Amniotic epithelial cell (primary cell): ENCODE measurements at regions not wholly inside any gene's neighbourhood (a gene's known extent, or its start where the extent isn't known, plus 50 kb on each side); places are given as distances from the start of the nearest gene placed in this dataset.

ENCODE experiments used
- DNase-seq: peaks from one replicate; pipeline ENCODE4 v3.0.0-alpha.2; 2010; ENCODE audit warnings: low read depth

- no peak for DNase-seq
These were observed 50.1 kb upstream of the EFEMP1 start for GRCh38 chr2:55973673-55974072.

- no peak for DNase-seq
These were observed 53.1 kb upstream of the EFEMP1 start for GRCh38 chr2:55976681-55977080.

- DNase-seq: no peak
These were observed 61.8 kb upstream of the EFEMP1 start for GRCh38 chr2:55985406-55985805.

- DNase-seq: no peak
These were observed 62.4 kb upstream of the EFEMP1 start for GRCh38 chr2:55986001-55986400.

- DNase-seq: peak; percentile 56
These were observed 63.3 kb upstream of the EFEMP1 start for GRCh38 chr2:55986700-55987440.

GRCh38 chr2:55989405-55989804 lies 65.8 kb upstream of the EFEMP1 start:
- no peak for DNase-seq

GRCh38 chr2:55992455-55992854 lies 68.9 kb upstream of the EFEMP1 start:
- peak; percentile 100 for DNase-seq

GRCh38 chr2:55993685-55994084 lies 70.1 kb upstream of the EFEMP1 start:
- no peak for DNase-seq

- no peak for DNase-seq
These were observed 71.6 kb upstream of the EFEMP1 start for GRCh38 chr2:55995211-55995610.

- no peak for DNase-seq
These were observed 72.3 kb upstream of the EFEMP1 start for GRCh38 chr2:55995902-55996301.

- no peak for DNase-seq
These were observed 75.6 kb upstream of the EFEMP1 start for GRCh38 chr2:55999231-55999630.

- DNase-seq: no peak
These were observed 76.2 kb upstream of the EFEMP1 start for GRCh38 chr2:55999790-56000189.

GRCh38 chr2:56001947-56002346 lies 78.4 kb upstream of the EFEMP1 start:
- DNase-seq: no peak

- DNase-seq: peak; percentile 80
These were observed 85.3 kb upstream of the EFEMP1 start for GRCh38 chr2:56008661-56009431.

GRCh38 chr2:56009758-56010458 lies 86.3 kb upstream of the EFEMP1 start:
- DNase-seq: peak; percentile 70

GRCh38 chr2:56011624-56012023 lies 88.0 kb upstream of the EFEMP1 start:
- DNase-seq: no peak

GRCh38 chr2:56012221-56012765 lies 88.7 kb upstream of the EFEMP1 start:
- DNase-seq: no peak

GRCh38 chr2:56013475-56013874 lies 89.9 kb upstream of the EFEMP1 start:
- DNase-seq: no peak

GRCh38 chr2:56014046-56014730 lies 90.6 kb upstream of the EFEMP1 start:
- DNase-seq: peak; percentile 72

GRCh38 chr2:56015711-56016115 lies 92.1 kb upstream of the EFEMP1 start:
- DNase-seq: no peak

GRCh38 chr2:56017784-56018183 lies 94.2 kb upstream of the EFEMP1 start:
- DNase-seq: no peak

- no peak for DNase-seq
These were observed 94.7 kb upstream of the EFEMP1 start for GRCh38 chr2:56018267-56018666.
